ENCODE measurements at regions not wholly inside any gene's neighbourhood (a gene's known extent, or its start where the extent isn't known, plus 50 kb on each side); places are given as distances from the start of the nearest gene placed in this dataset.
A peak's percentile ranks its signal among the peaks of the same experiment; 100 is the strongest.

DNA sequence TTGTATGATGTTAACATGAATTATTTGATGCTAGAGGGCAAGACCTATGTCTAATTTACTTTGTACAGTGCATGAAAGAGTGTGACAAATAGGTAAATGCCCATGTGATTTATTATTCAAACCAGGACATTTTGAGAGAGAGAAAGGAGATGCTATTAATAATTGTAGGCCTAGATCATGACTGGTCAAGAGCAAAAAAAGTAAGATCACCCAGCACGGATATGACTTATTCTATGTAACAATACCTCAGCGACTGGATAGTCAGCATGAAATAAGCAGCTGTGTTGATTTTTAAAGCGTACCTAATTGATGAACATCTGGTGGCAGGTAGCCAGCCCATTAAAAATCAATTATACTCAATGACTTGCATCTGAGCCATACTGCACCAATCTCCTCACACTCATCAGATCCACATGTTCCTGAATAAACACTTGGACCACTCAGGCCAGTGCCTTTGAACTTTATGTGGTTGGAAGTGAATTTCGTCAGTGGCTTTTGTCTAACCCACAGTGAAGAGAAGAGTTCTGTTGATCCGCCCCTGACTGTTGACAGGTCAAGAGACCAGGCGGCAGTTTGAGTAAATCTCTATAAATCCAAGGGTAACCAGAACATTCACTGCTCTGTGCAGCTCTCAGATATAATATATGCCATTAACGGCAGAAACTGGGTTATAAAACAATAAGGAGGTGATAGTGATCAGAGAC, 435.3 kb downstream of the MDFIC start:
- intact Hi-C loops (cut with micrococcal nuclease; ENCODE audit: unreplicated experiment) = no loop called here
- H3K27ac ChIP-seq (ENCODE audit: low read depth, low read length, poor library complexity, severe bottlenecking) = no peak overlapping the region
- CTCF ChIA-PET (ENCODE audit: unreplicated experiment) = no interaction called here

DNA sequence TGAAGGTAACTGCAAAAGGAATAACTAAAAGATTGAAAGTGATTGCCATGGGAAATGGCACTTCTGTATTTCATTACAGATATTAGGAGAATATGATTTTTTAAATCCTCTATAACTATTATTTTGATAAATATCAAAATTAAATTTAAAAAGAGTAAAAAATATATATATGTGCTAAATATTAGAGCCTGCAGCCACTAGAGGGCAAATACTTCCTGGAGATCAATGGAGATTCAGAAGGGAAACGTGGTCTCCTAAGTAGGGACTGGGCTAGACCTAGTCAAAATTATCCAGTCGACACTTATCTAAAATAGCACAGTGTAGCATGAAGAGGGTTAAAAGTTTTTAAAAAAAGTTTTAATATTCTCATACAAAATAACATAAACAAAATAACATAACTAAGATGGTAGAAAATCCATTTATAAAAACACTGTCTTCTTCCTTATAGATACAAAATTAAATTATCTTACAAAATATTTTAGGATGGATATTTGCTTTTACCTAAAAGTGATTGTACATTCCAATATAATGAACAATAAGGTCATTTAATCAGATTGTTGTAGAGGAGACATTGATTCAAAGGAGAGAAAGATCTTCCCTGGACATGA, 434.3 kb downstream of the MDFIC start:
- CTCF ChIA-PET (ENCODE audit: unreplicated experiment) = no interaction called here
- no TSS peak for BruUV-seq (replicated peaks)

More for the DNA sequence above, 435.3 kb downstream of the MDFIC start:
- TF ChIP-seq, protein P1, sequence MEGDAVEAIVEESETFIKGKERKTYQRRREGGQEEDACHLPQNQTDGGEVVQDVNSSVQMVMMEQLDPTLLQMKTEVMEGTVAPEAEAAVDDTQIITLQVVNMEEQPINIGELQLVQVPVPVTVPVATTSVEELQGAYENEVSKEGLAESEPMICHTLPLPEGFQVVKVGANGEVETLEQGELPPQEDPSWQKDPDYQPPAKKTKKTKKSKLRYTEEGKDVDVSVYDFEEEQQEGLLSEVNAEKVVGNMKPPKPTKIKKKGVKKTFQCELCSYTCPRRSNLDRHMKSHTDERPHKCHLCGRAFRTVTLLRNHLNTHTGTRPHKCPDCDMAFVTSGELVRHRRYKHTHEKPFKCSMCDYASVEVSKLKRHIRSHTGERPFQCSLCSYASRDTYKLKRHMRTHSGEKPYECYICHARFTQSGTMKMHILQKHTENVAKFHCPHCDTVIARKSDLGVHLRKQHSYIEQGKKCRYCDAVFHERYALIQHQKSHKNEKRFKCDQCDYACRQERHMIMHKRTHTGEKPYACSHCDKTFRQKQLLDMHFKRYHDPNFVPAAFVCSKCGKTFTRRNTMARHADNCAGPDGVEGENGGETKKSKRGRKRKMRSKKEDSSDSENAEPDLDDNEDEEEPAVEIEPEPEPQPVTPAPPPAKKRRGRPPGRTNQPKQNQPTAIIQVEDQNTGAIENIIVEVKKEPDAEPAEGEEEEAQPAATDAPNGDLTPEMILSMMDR (conservative IDR thresholded peaks at IDR 0.05; ENCODE audit: low read length) = no peak
- TF ChIP-seq EZH2phosphoT487 (IDR thresholded peaks at IDR 0.05; ENCODE audit: borderline replicate concordance, low read depth, low read length) = no peak
- no peaks in the 10 kb centered on the region for H3K4me1 ChIP-seq (ENCODE audit: insufficient read depth, low read length, poor library complexity, severe bottlenecking)
- H3K9me2 ChIP-seq (ENCODE audit: insufficient read depth, low read length) = no peaks in the 10 kb centered on the region
- H3K36me3 ChIP-seq (ENCODE audit: insufficient read depth, low read length) = no peaks in the 10 kb centered on the region
- H3K79me2 ChIP-seq (ENCODE audit: insufficient read depth, low read depth, low read length) = no peaks in the 10 kb centered on the region
- no peak for DNase-seq (ENCODE audit: low spot score)
- H3K9me3 ChIP-seq (ENCODE audit: low read length) = no peaks in the 10 kb centered on the region
- H3K4me3 ChIP-seq (ENCODE audit: low read depth, low read length, poor library complexity, severe bottlenecking) = no peak overlapping the region
- H2AFZ ChIP-seq (ENCODE audit: low read length) = no peak overlapping the region
- POLR2A ChIA-PET = interaction anchor here (0.5 kb wide), 1 partner anchor 141 kb away, joined by 3 read pairs; no protein-coding TSS in a partner anchor
- no TSS peak for BruUV-seq (replicated peaks)
- H3K4me2 ChIP-seq (ENCODE audit: low read length) = no peak overlapping the region
- no peaks in the 10 kb centered on the region for H4K20me1 ChIP-seq (ENCODE audit: insufficient read depth, low read length)

More for the DNA sequence above, 434.3 kb downstream of the MDFIC start:
- Histone ChIP-seq H3K9me3 (ENCODE audit: low read length) (no peaks in the 10 kb centered on the region), H3K4me3 (ENCODE audit: low read depth, low read length, poor library complexity, severe bottlenecking) (no peak overlapping the region), H2AFZ (ENCODE audit: low read length) (no peak overlapping the region), H4K20me1 (ENCODE audit: insufficient read depth, low read length) (no peaks in the 10 kb centered on the region), H3K79me2 (ENCODE audit: insufficient read depth, low read depth, low read length) (no peaks in the 10 kb centered on the region), H3K4me2 (ENCODE audit: low read length) (no peak overlapping the region), H3K36me3 (ENCODE audit: insufficient read depth, low read length) (no peaks in the 10 kb centered on the region), H3K4me1 (ENCODE audit: insufficient read depth, low read length, poor library complexity, severe bottlenecking) (no peaks in the 10 kb centered on the region), H3K9me2 (ENCODE audit: insufficient read depth, low read length) (no peaks in the 10 kb centered on the region), H3K27ac (ENCODE audit: low read depth, low read length, poor library complexity, severe bottlenecking) (no peak overlapping the region)
- intact Hi-C loops (cut with micrococcal nuclease; ENCODE audit: unreplicated experiment) = no loop called here
- POLR2A ChIA-PET = no interaction called here
- TF ChIP-seq EZH2phosphoT487 (IDR thresholded peaks at IDR 0.05; ENCODE audit: borderline replicate concordance, low read depth, low read length) = no peak
- TF ChIP-seq, protein P1 (conservative IDR thresholded peaks at IDR 0.05; ENCODE audit: low read length) = peak; percentile 64
- DNase-seq (ENCODE audit: low spot score) = peak; percentile 6
